ENCODE measurements at regions not wholly inside any gene's neighbourhood (a gene's known extent, or its start where the extent isn't known, plus 50 kb on each side); places are given as distances from the start of the nearest gene placed in this dataset.

- DNase-seq = no peak
Observed at GRCh38 chr6:18335948-18336347, 51.2 kb upstream of the RNF144B start.

GRCh38 chr6:18334251-18334650 lies 52.9 kb upstream of the RNF144B start:
- no peak for DNase-seq

GRCh38 chr6:18330548-18331081 lies 56.5 kb upstream of the RNF144B start:
- DNase-seq = no peak

DNA sequence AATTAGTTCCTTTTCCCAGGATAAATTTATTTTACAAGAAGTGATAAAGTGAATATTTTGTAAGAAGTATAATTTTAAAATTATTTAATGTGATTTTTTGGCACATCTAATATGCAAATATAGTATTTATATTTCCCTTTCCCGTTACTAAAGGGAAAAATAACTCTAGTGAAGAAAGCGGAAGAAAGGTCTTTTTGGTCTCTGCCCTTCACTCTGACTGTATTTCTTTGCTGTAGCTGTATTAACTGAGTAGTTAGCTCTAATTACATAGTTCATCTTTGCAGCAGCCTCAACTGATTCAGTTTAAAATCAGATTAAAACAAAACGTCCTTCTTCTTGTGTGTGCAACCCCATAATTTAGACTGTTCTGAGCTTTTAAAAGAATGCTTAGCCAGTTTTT lies 57.4 kb upstream of the RNF144B start:
- DNase-seq = no peak

DNA sequence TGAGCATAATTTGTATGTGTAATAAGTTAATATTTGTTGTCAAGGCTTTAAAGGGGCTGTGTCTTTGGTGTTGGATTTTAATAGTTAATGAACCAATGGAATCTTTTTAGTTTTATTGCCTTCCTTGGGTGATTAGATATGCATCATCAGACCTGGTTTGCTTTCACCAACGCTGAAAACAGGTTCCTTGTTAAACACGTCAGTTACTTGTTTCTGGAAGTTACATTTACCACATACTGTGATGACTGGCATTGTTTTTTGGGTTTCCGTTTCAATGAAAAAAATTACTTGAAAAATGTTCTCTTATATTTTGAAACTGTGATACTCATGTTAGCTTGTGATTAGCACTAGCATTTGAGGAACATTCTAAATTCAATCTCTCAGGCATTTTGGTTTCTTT lies 58.6 kb upstream of the RNF144B start:
- DNase-seq = no peak

GRCh38 chr6:18328070-18328469 lies 59.1 kb upstream of the RNF144B start:
- DNase-seq = no peak

GRCh38 chr6:18327626-18328025 lies 59.5 kb upstream of the RNF144B start:
- DNase-seq = peak; percentile 60

GRCh38 chr6:18326980-18327379 lies 60.2 kb upstream of the RNF144B start:
- DNase-seq = no peak

DNA sequence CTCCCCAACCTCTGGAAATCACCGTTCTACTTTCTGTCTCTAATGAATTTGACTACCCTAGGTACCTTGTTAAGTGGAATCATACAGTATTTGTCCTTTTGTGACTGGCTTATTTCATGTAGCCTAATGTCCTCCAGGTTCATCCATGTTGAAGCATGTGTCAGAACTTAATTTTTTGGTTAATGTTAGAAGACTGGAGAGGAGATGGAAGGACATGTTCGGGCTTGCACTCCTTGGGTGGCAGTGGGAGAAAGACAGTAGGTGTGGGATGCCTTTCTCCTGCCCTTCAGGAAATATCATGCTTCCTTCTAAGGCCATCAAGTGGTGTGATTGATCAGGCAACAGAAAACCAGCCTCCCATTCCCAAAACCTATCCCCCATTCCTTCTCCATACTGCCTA lies 61.1 kb upstream of the RNF144B start:
- DNase-seq = no peak

- no peak for DNase-seq
Observed at GRCh38 chr6:18324706-18325042, 60.3 kb upstream of the DEK start.

- peak; percentile 60 for DNase-seq
Observed at GRCh38 chr6:18323935-18324705, 59.8 kb upstream of the DEK start.

- DNase-seq = no peak
Observed at GRCh38 chr6:18317850-18318249, 53.5 kb upstream of the DEK start.

DNA sequence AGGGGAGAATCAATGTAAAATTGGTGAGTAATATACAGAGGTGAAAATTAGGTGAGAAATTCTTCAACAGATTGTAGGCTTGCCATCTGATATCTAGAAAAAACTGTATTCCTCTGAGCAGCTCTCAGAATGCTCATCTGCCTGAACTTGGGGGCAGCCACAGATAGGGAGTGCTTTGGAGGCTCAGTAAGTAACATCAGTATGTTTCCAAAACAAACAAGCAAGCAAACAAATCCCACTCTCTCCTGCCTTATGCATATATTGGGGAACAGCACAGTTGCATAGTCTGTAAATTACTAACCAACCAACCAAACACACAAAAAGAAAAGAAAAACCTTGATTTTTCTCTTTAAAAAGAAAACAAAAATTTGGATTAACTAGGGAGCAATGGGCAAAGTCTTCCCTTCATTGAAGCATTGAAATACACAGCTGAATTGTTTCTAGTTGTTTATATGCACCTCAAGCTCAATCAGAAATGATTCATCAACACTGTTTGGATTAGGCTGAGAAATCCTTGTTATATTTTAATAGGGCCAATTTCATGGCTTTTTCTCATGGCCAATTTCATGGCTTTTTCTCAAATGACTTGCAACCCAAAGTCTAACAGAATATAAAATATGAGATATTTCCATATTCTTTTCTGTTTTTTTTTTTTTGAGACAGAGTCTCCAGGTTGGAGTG lies 50.1 kb upstream of the DEK start:
- DNase-seq = no peak
